SW480 (cell line): ENCODE measurements at regions not wholly inside any gene's neighbourhood (a gene's known extent, or its start where the extent isn't known, plus 50 kb on each side); places are given as distances from the start of the nearest gene placed in this dataset.

ENCODE experiments used
- DNase-seq: peaks from one replicate; pipeline ENCODE4 v3.0.0-alpha.2; 2016; ENCODE audit warnings: low spot score

GRCh38 chr6:54718541-54719023 is 128.0 kb upstream of the FAM83B start:
- DNase-seq, result no peak

- no peak for DNase-seq
Measured at GRCh38 chr6:54719131-54719530, 127.4 kb upstream of the FAM83B start.

GRCh38 chr6:54719633-54720032 is 126.9 kb upstream of the FAM83B start:
- no peak for DNase-seq

- DNase-seq, result no peak
Measured at GRCh38 chr6:54722328-54722727, 124.2 kb upstream of the FAM83B start.

GRCh38 chr6:54729716-54730115 is 116.9 kb upstream of the FAM83B start:
- DNase-seq, result no peak

GRCh38 chr6:54730767-54731630 is 115.6 kb upstream of the FAM83B start:
- no peak for DNase-seq

- no peak for DNase-seq
Measured at GRCh38 chr6:54737247-54737646, 109.3 kb upstream of the FAM83B start.

GRCh38 chr6:54747955-54748354 is 98.6 kb upstream of the FAM83B start:
- no peak for DNase-seq

GRCh38 chr6:54754406-54754805 is 92.2 kb upstream of the FAM83B start:
- no peak for DNase-seq

GRCh38 chr6:54758340-54758739 is 88.2 kb upstream of the FAM83B start:
- DNase-seq, result no peak

- DNase-seq, result no peak
Measured at GRCh38 chr6:54768494-54768893, 78.1 kb upstream of the FAM83B start.

GRCh38 chr6:54770328-54770727 is 76.2 kb upstream of the FAM83B start:
- DNase-seq, result no peak

GRCh38 chr6:54771968-54772367 is 74.6 kb upstream of the FAM83B start:
- no peak for DNase-seq

GRCh38 chr6:54772610-54773009 is 74.0 kb upstream of the FAM83B start:
- DNase-seq, result no peak

- DNase-seq, result no peak
Measured at GRCh38 chr6:54775576-54775975, 71.0 kb upstream of the FAM83B start.

- no peak for DNase-seq
Measured at GRCh38 chr6:54776891-54777290, 69.7 kb upstream of the FAM83B start.

GRCh38 chr6:54778731-54779130 is 67.8 kb upstream of the FAM83B start:
- DNase-seq, result no peak

GRCh38 chr6:54784011-54784410 is 62.6 kb upstream of the FAM83B start:
- no peak for DNase-seq

GRCh38 chr6:54786154-54786553 is 60.4 kb upstream of the FAM83B start:
- no peak for DNase-seq

GRCh38 chr6:54787825-54788224 is 58.7 kb upstream of the FAM83B start:
- DNase-seq, result no peak
